ENCODE measurements at regions not wholly inside any gene's neighbourhood (a gene's known extent, or its start where the extent isn't known, plus 50 kb on each side); places are given as distances from the start of the nearest gene placed in this dataset.
"Not testable (repeated sequence)": the region's sequence is repeated elsewhere in the genome, so short reads cannot be mapped to it uniquely, and the experiment has no call there.

DNA sequence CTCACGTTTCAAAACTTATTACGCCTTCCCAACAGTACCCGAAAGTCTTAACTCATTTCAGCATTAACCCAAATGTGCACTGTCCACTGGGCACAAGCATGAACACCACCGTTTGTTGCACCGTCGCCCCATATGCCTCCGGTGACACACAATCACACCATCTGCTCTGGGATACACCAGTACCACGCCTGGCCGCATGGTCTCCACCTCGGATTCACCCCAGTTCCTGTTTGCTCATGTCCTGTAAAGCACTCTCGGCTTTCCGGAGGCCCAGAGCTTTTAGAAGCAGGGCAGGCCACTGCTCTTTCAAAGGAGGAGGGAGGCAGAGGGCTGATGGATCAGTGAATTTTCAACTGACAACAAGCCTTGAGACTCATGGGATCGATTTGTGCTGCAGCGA is 1570.0 kb upstream of the DEFB115 start:
- no peak for DNase-seq

DNA sequence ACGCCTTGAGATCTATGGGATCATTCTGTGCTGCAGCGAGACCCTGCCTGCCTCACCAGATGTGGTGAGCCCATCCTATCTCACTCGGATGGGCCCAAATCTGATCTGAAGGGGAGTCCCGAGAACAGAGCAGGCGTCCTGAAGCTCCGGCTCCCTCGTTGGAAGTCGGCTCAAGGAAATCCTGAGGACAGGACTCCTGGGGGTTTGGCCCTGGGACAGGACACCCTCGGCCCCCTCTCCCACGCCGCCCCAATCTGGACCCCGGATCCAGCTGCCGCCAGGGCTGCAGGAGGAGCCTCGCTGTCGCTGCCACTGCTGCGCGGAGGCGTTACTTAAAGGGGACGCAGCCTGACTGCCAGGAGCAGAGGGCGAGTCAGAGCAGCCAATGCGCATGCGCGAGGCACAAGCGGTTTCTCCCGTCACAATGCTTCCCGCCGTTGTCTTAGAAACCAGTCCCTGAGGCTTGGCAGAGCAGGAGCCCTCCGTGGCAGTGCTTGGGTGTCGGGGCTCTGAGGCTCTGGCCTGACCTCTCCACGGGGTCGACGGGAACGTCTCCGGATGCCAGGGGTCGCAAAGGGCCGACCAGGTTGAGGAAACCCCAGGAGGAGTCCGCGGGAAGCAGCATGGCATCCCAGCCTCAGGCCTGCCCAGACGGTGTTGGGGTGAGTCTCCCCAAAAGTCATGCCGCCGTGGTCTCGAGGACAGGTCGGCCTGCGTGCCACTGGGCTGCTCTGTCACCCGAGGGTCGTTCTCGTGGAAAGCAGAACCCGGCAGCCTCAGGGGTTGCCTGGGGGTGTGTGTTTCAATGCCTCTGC is 1567.8 kb upstream of the DEFB115 start:
- peak; percentile 55 for DNase-seq

DNA sequence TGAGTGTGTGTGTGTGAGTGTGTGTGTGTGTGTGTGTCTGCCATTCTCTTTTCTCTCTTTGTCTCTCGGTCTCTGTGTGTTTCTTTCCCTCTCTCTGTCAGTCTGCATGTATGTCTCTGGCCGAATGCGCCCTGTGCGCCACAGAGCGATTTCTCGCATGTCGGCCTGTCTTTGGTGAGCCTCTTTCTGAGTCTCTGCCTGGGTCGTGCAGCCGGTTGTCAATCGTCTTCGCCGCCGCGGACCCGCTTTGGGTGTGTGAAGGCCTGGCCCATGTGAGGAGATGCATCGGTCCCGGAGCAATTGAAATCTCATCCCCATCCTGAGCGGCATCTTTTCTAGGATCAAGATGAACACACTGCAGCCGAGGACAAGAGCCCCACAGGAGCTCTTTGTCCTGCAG is 1567.2 kb upstream of the DEFB115 start:
- no peak for DNase-seq

DNA sequence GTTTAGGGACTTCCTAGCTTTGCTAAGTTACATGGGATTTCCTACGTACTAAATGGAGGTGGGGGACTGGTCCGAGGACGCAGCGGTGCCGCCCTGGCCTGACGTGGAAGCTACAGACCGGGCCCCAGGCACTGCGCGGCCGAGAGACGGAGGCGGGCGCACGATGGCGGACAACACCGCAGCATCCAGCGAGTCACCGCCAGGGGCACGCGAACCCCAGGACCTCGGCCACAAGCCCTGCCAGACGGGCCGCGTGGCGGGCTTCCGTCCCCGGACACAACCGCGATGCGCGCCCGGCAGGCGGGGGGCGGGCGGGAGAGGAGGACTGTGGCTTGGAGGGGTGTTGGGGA is 1516.9 kb upstream of the DEFB115 start:
- DNase-seq = no peak

DNA sequence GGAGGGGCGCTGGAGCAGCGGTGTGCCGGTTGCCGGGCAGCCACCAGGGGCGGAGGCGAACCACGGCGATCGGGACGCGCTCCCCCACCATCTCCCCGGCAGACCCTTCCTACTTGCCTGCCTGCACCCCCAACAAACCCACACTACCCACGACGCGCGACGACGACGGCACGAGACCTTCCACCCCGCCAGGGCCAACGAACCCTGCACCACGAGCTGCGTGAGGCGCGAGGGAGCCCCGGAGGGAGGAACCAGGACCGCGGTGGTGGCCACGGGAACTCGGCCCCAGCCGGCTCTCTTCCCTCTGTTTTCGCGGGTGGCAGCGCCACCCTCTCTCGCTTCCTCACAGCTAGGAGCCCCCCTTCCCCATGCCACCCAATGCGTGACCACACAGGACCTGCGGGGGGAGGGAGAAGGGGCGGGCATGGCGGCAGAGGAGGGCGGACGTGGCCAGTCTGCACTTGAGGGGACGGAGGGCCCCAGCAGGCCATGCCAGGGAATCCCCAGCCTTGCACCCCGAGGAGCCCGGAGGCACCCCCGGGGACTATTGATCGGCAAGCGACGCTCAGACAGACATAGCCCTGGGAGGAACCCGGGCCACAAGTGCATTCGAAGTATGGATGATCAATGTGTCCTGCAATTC is 1516.4 kb upstream of the DEFB115 start:
- no peak for DNase-seq

DNA sequence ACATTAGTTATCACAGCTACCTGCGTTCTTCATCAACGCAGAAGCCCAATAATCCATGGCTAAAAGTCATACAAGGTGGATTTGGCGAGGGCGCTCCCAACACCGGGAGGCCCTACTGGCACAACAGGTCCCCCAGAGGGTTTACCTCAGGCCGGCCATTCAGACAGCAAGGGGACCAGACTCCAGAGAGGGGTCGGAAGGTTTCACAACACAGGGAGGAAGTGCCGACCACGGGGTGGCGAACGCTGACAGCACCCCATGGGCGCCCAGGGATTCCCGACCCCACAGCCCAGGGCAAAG is 1515.9 kb upstream of the DEFB115 start:
- no peak for DNase-seq

DNA sequence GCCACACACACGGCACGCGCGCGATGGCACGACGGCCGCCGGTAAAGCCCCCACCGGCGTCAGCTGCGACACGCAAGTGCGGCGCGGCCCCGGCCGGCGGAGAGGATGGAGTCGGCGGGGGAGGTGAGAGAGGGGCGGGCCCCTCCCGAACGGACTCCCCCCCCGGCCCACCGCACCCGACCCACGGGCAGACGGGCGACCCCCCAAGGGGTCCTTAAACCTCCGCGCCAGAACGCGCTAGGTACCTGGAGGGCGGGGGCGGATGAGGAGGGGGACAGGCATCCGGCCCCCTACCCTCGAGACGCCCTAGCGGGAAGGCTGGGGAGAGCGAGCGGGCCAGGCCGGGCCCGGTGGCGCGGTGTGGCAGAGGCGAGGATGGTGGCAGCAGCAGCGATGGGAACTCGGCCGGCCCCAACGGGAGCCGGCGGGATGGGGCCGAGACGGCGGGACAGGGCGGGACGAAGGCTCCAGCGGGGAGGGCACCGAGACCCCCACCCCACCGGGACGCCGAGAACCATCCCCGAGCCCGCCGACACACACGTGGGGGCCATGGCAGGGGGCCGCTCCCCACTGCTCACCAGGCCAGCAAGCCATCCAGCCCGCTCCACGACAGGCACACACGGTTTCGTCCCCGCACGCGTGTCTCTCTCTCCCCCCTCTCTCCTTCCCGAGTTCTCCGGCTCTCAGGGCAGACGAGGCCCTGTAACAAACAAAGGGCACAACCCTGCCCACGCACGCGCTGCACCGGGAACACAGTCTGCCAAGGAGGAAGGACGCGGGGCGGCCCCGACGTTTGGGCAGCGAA is 1515.4 kb upstream of the DEFB115 start:
- no peak for DNase-seq

DNA sequence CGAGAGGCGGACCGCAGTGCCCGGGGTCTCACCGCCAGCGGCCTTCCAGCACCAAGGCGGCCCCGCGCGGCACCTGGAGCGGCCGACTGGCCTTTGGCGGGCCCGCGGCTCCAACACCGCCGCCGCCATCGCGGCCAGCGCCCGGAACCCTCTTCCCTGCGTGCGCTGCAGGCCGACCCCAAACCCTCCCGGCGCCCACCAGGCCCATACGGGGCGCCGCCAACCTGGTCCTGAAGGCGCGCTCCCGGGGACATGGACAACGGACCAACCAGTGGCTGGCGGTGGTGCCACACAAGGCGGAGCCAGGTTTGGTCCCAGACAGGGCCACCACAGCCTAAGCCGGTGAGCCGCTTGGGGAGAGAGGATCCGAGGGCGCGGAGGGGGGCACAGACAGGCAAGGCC is 1514.8 kb upstream of the DEFB115 start:
- DNase-seq = no peak

DNA sequence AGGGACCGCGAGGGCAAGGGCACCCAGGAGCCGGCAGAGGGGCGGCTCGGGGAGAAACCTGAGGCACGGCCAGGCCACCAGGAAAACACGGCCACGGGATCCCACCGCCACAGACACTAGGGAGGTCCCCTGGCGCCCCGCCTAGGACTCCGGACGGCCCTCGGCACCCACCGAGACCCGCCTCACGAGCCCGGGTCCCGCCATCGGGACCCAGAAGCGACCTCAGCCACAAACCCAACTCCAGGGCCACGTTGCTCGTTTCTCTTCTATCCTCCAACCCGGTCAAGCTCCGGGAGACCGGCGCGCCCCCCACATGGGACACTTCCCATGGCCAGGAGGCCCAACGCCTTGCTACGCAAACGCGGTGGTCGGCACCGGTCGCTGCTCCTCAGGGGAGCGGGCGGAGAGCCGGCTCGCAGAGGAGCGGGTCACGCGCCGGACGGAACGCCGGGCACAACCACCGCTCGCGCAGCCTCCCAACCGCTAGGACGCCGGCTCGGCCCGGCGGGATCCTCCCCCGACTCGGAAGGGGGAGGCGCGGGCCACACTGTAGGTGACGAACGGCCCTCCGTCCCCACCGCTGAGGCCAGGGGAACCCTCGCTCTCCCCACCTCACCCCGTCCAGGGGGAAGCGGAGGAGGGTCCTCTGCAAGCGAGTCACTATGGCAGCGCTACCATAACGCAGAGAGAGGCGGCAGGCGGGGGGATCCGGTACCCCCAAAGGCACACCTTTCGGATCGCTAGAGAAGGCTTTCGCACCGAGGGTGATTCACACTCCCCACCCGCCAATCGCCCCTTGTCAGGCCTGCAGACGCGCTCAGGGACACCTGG is 1514.1 kb upstream of the DEFB115 start:
- no peak for DNase-seq

DNA sequence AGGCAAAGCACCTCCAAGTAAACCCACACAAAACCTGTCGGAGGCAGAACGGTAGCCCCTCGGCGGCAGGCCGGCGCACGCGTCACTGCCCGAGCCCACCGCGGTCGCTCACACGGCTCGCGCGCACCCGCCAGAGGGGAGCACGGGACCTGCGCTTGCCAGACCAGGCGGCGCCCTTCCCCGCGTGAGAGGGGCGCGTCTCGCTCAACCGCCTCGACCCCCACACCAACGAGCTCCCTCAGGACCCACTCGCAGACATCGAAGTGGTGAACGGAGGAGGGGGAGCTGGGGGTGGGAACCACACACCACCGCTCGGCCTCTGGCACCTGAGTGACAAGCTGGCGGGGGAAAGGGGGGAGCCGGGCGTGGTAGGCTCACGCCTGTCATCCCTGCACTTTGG is 1513.4 kb upstream of the DEFB115 start:
- no peak for DNase-seq

DNA sequence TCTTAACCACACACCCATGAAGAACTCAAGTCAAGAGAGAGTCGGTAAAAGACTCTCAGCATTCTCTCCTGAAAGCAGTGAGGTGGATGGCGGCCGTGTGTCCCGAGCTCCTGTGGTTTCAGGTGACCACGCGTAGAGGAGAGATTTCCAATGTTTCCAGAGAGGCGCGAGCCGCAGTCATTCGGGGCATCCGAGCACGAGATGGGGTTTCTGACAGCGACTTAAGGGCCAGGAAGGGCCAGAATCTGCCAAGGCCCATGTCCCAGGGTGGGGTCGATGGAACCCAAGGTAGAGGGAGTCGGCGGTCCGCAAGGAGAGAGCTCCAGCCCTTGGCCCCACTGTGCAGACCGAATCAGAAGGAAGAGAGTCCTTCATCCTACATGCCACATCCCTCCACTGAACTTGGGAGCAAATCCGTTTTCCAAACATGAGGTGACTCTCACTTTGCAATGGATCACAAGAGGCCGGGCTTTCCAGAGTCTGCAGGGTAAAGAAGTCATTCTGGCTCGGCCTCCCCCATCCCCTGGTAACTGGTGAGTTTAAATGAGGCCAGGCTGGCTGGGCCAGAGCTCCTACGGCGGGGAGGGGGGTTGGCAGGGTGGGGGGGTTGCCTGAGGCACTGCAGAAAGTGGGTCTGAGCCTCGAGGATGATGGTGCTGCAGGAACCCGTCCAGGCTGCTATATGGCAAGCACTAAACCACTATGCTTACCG is 1511.8 kb upstream of the DEFB115 start:
- not testable (repeated sequence) for DNase-seq

DNA sequence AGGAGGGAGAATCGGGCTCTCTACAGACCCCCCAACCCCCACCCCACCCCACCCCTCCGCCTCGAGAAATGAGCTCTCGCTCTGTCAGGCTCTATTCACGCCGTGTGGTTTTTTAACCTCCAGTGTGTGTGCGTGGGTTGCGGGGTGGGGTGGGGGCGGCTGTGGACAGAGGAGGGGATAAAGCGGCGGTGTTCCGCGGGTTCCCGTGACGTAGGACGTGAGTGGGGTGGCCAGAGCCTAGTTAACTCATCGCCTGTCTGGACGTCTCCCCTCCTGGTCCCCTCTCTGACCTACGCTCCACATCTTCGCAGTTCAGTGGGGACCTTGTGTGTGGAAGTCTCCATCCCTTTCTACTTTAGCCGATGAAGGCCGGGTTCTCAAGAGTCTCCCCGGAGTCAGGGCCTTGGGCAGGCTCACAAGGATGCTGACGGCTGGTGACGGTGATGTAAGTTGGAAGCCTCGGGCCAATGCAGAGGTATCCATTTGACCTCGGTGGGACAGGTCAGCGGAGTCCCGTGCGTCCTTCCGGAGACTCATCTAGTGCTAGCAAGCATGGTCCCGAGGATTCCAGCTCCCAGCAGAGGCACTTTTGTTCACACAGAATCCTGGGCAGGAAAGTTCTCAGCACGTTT is 1507.1 kb upstream of the DEFB115 start:
- DNase-seq = no peak

DNA sequence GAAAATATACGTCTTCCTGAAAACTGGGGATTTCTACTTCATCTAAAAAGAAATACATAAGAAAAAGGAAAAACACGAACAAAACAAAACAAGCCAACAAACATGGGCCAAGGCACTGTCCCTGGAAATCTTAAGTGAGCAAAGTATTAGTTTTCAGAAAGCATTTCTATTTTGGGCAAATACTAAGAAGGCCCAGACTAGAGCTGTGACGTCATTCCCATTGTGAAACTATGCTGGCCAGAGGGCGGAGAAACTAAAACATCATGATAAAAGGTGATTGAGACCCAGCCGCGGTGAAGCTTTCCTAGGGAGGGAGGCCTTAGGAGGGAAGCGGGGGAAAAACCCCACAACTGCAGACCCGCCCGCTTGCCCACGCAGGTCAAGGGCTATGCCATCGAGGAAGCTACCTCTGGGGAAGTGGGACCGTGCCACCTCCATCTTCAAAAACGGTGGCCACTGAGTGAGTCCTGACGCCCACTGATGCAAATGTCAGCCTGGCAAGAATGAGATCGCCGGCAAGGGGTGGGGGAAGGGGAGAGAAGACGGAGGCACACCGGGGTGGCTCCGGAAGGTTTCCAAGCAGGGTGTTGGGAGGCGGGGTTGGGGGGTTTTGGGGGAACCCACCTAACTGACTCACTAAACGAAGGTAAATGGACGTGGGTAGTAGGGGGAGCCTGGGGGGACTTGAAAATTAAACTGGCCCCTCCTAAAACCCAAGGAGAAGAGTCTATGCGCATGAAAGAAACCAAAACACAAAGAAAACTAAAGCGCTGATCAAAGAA is 1504.6 kb upstream of the DEFB115 start:
- DNase-seq = not testable (repeated sequence)

DNA sequence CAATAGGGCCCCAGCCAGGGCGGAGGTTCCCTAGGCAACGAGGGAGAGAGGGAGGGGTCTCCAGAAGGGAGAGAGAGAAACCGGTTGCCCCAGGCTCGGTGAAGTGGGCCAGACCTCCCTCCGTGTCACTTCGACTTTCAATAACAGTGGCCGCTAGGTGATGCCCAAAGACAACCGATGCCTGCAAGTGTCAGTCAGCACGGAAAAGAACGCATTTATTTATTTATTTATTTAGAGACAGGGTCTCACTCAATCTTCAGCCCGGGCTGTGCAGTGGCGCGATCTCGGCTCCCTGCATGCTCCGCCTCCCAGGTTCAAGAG is 1504.1 kb upstream of the DEFB115 start:
- DNase-seq = not testable (repeated sequence)

DNA sequence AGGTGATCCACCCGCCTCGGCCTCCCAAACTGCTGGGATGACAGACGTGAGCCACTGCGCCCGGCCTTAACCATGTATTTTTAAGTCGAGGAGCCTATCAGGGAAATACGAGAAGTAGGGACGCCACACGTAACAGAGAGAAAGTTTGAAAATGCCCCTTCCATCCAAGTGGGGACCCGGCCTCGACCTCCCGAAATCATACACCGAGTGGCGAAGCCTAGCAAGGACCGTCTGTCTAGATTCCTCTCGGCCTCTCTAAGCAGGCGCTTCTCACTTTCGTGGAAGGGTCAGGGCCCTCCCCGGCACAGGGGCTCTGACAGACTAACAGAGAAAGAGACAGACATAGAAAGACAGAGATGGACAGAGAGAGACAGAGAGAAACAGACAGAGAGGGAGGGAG is 1503.6 kb upstream of the DEFB115 start:
- not testable (repeated sequence) for DNase-seq

DNA sequence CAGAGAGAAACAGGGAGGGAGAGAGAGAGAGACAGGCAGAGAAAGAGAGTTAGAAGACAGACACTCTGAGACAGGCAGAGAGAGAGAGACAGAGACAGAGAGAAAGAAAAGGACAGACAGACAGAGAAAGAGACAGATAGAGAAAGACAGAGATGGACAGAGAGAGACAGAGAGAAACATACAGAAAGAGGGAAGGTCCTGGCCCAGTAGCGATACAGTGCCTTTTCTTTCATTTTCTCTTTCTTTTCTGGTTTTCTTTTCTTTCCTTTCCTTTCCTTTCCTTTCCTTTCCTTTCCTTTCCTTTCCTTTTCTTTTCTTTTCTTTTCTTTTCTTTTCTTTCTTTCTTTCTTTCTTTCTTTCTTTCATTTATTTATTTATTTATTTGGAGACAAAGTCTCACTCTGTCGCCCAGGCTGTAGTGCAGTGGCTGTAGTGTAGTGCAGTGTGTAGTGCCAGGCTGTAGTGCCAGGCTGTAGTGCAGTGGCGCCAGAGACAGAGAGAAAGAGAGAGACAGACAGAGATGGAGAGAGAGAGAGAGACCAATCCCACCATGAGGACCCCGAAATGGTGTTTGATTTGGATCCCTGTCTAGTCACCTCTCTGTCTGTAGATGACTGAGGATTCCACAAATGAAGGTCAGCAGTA is 1501.5 kb upstream of the DEFB115 start:
- not testable (repeated sequence) for DNase-seq

DNA sequence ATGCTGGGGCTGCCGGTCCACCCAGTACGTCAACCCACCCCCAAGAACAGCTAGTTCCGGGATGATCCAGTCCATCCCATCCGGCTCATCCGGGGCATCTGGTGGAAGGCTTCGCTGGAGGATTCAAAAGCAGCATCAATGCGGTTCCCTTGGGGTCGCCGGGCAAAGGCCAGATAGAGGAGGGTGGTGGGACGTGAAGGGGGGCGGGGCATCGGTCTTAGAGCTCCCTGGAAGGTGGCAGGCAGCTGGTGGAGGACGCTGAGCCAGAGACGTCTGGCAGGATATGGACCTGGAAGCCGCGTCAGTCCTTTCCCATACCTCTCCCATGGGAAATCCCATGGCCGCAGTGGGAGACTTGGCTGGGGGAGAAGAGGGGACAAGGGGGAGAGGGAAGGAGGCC is 1500.8 kb upstream of the DEFB115 start:
- DNase-seq = no peak

DNA sequence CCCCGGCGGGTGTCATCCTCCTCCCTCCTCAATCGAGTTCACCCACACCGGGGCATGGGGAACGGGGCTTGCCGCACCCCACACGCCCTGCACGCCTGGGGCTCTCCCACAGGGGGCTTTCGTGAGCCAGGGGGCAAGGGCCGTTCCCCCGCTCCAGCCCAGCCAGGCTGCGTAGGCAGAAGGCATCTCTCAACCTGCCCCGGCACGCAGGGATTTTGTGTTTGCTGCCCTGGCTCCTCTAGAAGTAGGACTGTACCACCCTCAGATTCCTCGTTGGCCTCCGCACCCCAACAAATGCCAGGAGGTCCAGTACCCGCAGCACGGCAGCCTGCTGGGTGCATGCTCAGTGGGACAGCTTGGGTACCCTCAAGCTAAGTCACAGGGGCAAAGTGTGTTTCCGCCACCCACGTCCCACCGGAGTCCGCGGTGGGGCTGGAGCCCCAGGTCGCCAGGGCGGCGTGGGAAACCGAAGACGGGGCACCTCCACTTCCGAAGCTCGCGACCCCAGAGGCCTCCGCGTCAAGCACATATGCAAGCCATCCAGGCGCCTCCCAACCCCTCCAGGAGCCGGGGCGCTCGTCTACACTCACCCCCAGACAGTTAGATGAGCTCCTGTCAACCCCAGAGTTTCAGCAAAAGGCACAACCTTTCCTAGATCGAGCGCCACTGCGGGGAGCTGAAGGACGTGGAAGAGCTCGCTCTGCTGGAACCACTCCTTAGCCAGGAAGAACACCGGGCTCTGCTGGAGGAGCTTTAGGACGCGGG is 1495.7 kb upstream of the DEFB115 start:
- not testable (repeated sequence) for DNase-seq

DNA sequence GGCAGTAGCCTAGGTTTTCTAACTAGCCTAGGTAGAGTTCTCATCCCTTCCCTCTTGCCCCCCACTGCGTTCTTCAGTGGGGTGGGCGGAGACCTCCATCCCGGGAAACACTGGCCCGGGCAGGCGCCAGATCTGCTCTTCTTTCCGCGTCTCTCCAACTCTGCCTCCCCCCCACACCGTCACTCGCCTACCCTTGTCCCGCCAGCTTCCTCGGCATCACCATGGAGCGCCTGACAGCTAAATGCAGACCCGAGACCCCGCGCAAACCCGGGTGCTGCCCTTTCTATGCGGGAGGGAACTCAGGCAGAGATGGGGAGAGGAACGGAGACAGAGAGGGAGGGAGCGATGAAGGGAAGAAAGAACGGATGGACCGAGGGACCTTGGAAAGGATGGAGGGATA is 1494.8 kb upstream of the DEFB115 start:
- no peak for DNase-seq
